HG02943 (cell line): ENCODE measurements at regions not wholly inside any gene's neighbourhood (a gene's known extent, or its start where the extent isn't known, plus 50 kb on each side); places are given as distances from the start of the nearest gene placed in this dataset.
"Not testable (repeated sequence)": the region's sequence is repeated elsewhere in the genome, so short reads cannot be mapped to it uniquely, and the experiment has no call there.

Experiments used
- ATAC-seq: cut with Tn5 transposase; IDR thresholded peaks from one replicate; pipeline ENCODE4 v1.9.1; 2021; ENCODE audit warnings: mild to moderate bottlenecking, low read depth, moderate library complexity; ENCODE audit not compliant: unreplicated experiment

GRCh38 chr2:198656869-198657268 lies 800.9 kb downstream of the SATB2 start:
- no peak for ATAC-seq

GRCh38 chr2:198654646-198655045 lies 803.1 kb downstream of the SATB2 start:
- ATAC-seq = no peak

GRCh38 chr2:198653311-198653710 lies 804.4 kb downstream of the SATB2 start:
- ATAC-seq = no peak

GRCh38 chr2:198652461-198652860 lies 805.3 kb downstream of the SATB2 start:
- no peak for ATAC-seq

GRCh38 chr2:198645816-198646215 lies 811.9 kb downstream of the SATB2 start:
- ATAC-seq = no peak

- no peak for ATAC-seq
Observed at GRCh38 chr2:198641161-198641560, 816.6 kb downstream of the SATB2 start.

- no peak for ATAC-seq
Observed at GRCh38 chr2:198640463-198640862, 817.3 kb downstream of the SATB2 start.

- ATAC-seq = no peak
Observed at GRCh38 chr2:198639580-198639979, 818.2 kb downstream of the SATB2 start.

- ATAC-seq = no peak
Observed at GRCh38 chr2:198638577-198638976, 819.2 kb downstream of the SATB2 start.

- ATAC-seq = no peak
Observed at GRCh38 chr2:198630384-198630783, 826.0 kb downstream of the PLCL1 start.

- no peak for ATAC-seq
Observed at GRCh38 chr2:198628596-198628995, 824.2 kb downstream of the PLCL1 start.

- no peak for ATAC-seq
Observed at GRCh38 chr2:198622986-198623730, 818.8 kb downstream of the PLCL1 start.

GRCh38 chr2:198615972-198616371 lies 811.6 kb downstream of the PLCL1 start:
- ATAC-seq = no peak

- ATAC-seq = no peak
Observed at GRCh38 chr2:198611201-198611600, 806.8 kb downstream of the PLCL1 start.

GRCh38 chr2:198604599-198604998 lies 800.2 kb downstream of the PLCL1 start:
- ATAC-seq = no peak

- ATAC-seq = not testable (repeated sequence)
Observed at GRCh38 chr2:198602986-198603385, 798.6 kb downstream of the PLCL1 start.

GRCh38 chr2:198597648-198598047 lies 793.3 kb downstream of the PLCL1 start:
- no peak for ATAC-seq

- no peak for ATAC-seq
Observed at GRCh38 chr2:198596985-198597384, 792.6 kb downstream of the PLCL1 start.

- no peak for ATAC-seq
Observed at GRCh38 chr2:198595721-198596120, 791.3 kb downstream of the PLCL1 start.

GRCh38 chr2:198591586-198591985 lies 787.2 kb downstream of the PLCL1 start:
- no peak for ATAC-seq

GRCh38 chr2:198587741-198588140 lies 783.3 kb downstream of the PLCL1 start:
- ATAC-seq = no peak

- no peak for ATAC-seq
Observed at GRCh38 chr2:198587240-198587639, 782.8 kb downstream of the PLCL1 start.

GRCh38 chr2:198571393-198571792 lies 767.0 kb downstream of the PLCL1 start:
- ATAC-seq = no peak
